IPS-18a (cell line): ENCODE measurements at regions not wholly inside any gene's neighbourhood (a gene's known extent, or its start where the extent isn't known, plus 50 kb on each side); places are given as distances from the start of the nearest gene placed in this dataset.

ENCODE experiments used
- H3K27ac ChIP-seq: one replicate; pipeline ENCODE4 v1.5.1; 2013; ENCODE audit warnings: low read length
- H3K27me3 ChIP-seq: one replicate; pipeline ENCODE4 v1.6.1; 2013; ENCODE audit warnings: mild to moderate bottlenecking, low read length; ENCODE audit not compliant: control insufficient read depth, insufficient read depth
- H3K36me3 ChIP-seq: one replicate; pipeline ENCODE4 v1.6.1; 2013; ENCODE audit warnings: low read depth, low read length; ENCODE audit not compliant: control insufficient read depth
- H3K4me1 ChIP-seq: one replicate; pipeline ENCODE4 v1.6.1; 2013; ENCODE audit warnings: low read depth, low read length; ENCODE audit not compliant: control insufficient read depth
- H3K4me3 ChIP-seq: one replicate; pipeline ENCODE4 v1.5.1; 2013; ENCODE audit warnings: low read length
- H3K9ac ChIP-seq: one replicate; pipeline ENCODE4 v1.6.1; 2013; ENCODE audit warnings: mild to moderate bottlenecking, low read length, moderate library complexity
- H3K9me3 ChIP-seq: one replicate; pipeline ENCODE4 v1.6.1; 2013; ENCODE audit warnings: low read depth, low read length; ENCODE audit not compliant: control insufficient read depth

GRCh38 chr2:153091344-153091743, 372.9 kb downstream of the ARL6IP6 start:
- H3K9me3 ChIP-seq = no peaks in the 10 kb centered on the region
- H3K27me3 ChIP-seq = no peaks in the 10 kb centered on the region
- H3K4me1 ChIP-seq = no peaks in the 10 kb centered on the region
- H3K4me3 ChIP-seq = no peak overlapping the region
- H3K36me3 ChIP-seq = no peaks in the 10 kb centered on the region
- H3K9ac ChIP-seq = no peak overlapping the region
- no peak overlapping the region for H3K27ac ChIP-seq

- no peaks in the 10 kb centered on the region for H3K9me3 ChIP-seq
- H3K36me3 ChIP-seq = no peaks in the 10 kb centered on the region
- no peak overlapping the region for H3K9ac ChIP-seq
- H3K4me3 ChIP-seq = no peak overlapping the region
- H3K27me3 ChIP-seq = no peaks in the 10 kb centered on the region
- H3K27ac ChIP-seq = no peak overlapping the region
- no peaks in the 10 kb centered on the region for H3K4me1 ChIP-seq
Observed at GRCh38 chr2:153079315-153079714, 360.9 kb downstream of the ARL6IP6 start.

- no peak overlapping the region for H3K4me3 ChIP-seq
- no peaks in the 10 kb centered on the region for H3K36me3 ChIP-seq
- H3K9me3 ChIP-seq = no peaks in the 10 kb centered on the region
- H3K4me1 ChIP-seq = no peaks in the 10 kb centered on the region
- H3K27me3 ChIP-seq = no peaks in the 10 kb centered on the region
- H3K27ac ChIP-seq = no peak overlapping the region
- no peak overlapping the region for H3K9ac ChIP-seq
Observed at GRCh38 chr2:153077311-153077710, 358.9 kb downstream of the ARL6IP6 start.

GRCh38 chr2:153074207-153074606, 355.8 kb downstream of the ARL6IP6 start:
- no peaks in the 10 kb centered on the region for H3K27me3 ChIP-seq
- no peaks in the 10 kb centered on the region for H3K36me3 ChIP-seq
- no peaks in the 10 kb centered on the region for H3K9me3 ChIP-seq
- no peak overlapping the region for H3K27ac ChIP-seq
- H3K4me1 ChIP-seq = no peaks in the 10 kb centered on the region
- no peak overlapping the region for H3K9ac ChIP-seq
- H3K4me3 ChIP-seq = no peak overlapping the region

GRCh38 chr2:153072813-153073212, 354.4 kb downstream of the ARL6IP6 start:
- no peaks in the 10 kb centered on the region for H3K36me3 ChIP-seq
- no peak overlapping the region for H3K27ac ChIP-seq
- no peak overlapping the region for H3K9ac ChIP-seq
- H3K27me3 ChIP-seq = no peaks in the 10 kb centered on the region
- no peak overlapping the region for H3K4me3 ChIP-seq
- H3K9me3 ChIP-seq = no peaks in the 10 kb centered on the region
- H3K4me1 ChIP-seq = no peaks in the 10 kb centered on the region

- no peaks in the 10 kb centered on the region for H3K4me1 ChIP-seq
- no peak overlapping the region for H3K4me3 ChIP-seq
- H3K36me3 ChIP-seq = no peaks in the 10 kb centered on the region
- H3K27me3 ChIP-seq = no peaks in the 10 kb centered on the region
- H3K9me3 ChIP-seq = no peaks in the 10 kb centered on the region
- H3K9ac ChIP-seq = no peak overlapping the region
- H3K27ac ChIP-seq = no peak overlapping the region
Observed at GRCh38 chr2:153072077-153072476, 353.7 kb downstream of the ARL6IP6 start.

GRCh38 chr2:153071090-153071489, 352.7 kb downstream of the ARL6IP6 start:
- H3K4me1 ChIP-seq = no peaks in the 10 kb centered on the region
- H3K27me3 ChIP-seq = no peaks in the 10 kb centered on the region
- H3K36me3 ChIP-seq = no peaks in the 10 kb centered on the region
- H3K4me3 ChIP-seq = no peak overlapping the region
- no peak overlapping the region for H3K9ac ChIP-seq
- H3K9me3 ChIP-seq = no peaks in the 10 kb centered on the region
- no peak overlapping the region for H3K27ac ChIP-seq

GRCh38 chr2:153068915-153069314, 350.5 kb downstream of the ARL6IP6 start:
- Histone ChIP-seq H3K27ac (no peak overlapping the region), H3K4me1 (no peaks in the 10 kb centered on the region), H3K36me3 (no peaks in the 10 kb centered on the region), H3K27me3 (no peaks in the 10 kb centered on the region), H3K4me3 (no peak overlapping the region), H3K9ac (no peak overlapping the region), H3K9me3 (no peaks in the 10 kb centered on the region)

GRCh38 chr2:153068052-153068451, 349.6 kb downstream of the ARL6IP6 start:
- no peak overlapping the region for H3K27ac ChIP-seq
- no peak overlapping the region for H3K9ac ChIP-seq
- no peaks in the 10 kb centered on the region for H3K4me1 ChIP-seq
- no peaks in the 10 kb centered on the region for H3K36me3 ChIP-seq
- no peaks in the 10 kb centered on the region for H3K27me3 ChIP-seq
- no peaks in the 10 kb centered on the region for H3K9me3 ChIP-seq
- H3K4me3 ChIP-seq = no peak overlapping the region

- no peak overlapping the region for H3K9ac ChIP-seq
- no peaks in the 10 kb centered on the region for H3K36me3 ChIP-seq
- no peaks in the 10 kb centered on the region for H3K27me3 ChIP-seq
- no peak overlapping the region for H3K4me3 ChIP-seq
- peaks cover 10% of the 10 kb centered on the region for H3K4me1 ChIP-seq
- H3K9me3 ChIP-seq = no peaks in the 10 kb centered on the region
- H3K27ac ChIP-seq = peak overlapping the region; percentile 32
Observed at GRCh38 chr2:153059338-153060052, 341.1 kb downstream of the ARL6IP6 start.

GRCh38 chr2:153057743-153058142, 339.3 kb downstream of the ARL6IP6 start:
- no peak overlapping the region for H3K4me3 ChIP-seq
- H3K36me3 ChIP-seq = no peaks in the 10 kb centered on the region
- H3K27ac ChIP-seq = no peak overlapping the region
- H3K4me1 ChIP-seq = peaks cover 10% of the 10 kb centered on the region
- no peaks in the 10 kb centered on the region for H3K27me3 ChIP-seq
- no peak overlapping the region for H3K9ac ChIP-seq
- no peaks in the 10 kb centered on the region for H3K9me3 ChIP-seq

GRCh38 chr2:153055182-153055581, 336.8 kb downstream of the ARL6IP6 start:
- no peaks in the 10 kb centered on the region for H3K27me3 ChIP-seq

More at GRCh38 chr2:153055182-153055581, 336.8 kb downstream of the ARL6IP6 start:
- Histone ChIP-seq H3K4me1 (peaks cover 6% of the 10 kb centered on the region), H3K9ac (no peak overlapping the region), H3K27ac (no peak overlapping the region), H3K4me3 (no peak overlapping the region), H3K36me3 (no peaks in the 10 kb centered on the region), H3K9me3 (no peaks in the 10 kb centered on the region)
